OCI-LY3 (cell line): ENCODE measurements at regions not wholly inside any gene's neighbourhood (a gene's known extent, or its start where the extent isn't known, plus 50 kb on each side); places are given as distances from the start of the nearest gene placed in this dataset.

Experiments used
- H2AFZ ChIP-seq: fragments of 200-600, 300-600 bp; shearing (Covaris generic); 2 replicates; pipeline ENCODE4 v1.6.0; 2014; ENCODE audit warnings: antibody characterized with exemption, low read depth, low read length
- H3K27ac ChIP-seq: fragments of 200-600, 300-600 bp; sonication (generic); 2 replicates; pipeline ENCODE4 v1.5.1; 2014; ENCODE audit warnings: mild to moderate bottlenecking, low read length, moderate library complexity, mixed read lengths
- H3K27me3 ChIP-seq: fragments of 200-600, 300-600 bp; sonication (generic); 2 replicates; pipeline ENCODE4 v1.6.1; 2014; ENCODE audit warnings: low read depth, low read length, mixed read lengths
- H3K36me3 ChIP-seq: fragments of 200-600, 300-600 bp; sonication (generic); replicated peaks from 2 replicates; pipeline ENCODE3; 2014; ENCODE audit warnings: low read depth, low read length, mixed read lengths
- H3K4me1 ChIP-seq: fragments of 300-600, 200-600 bp; sonication (generic); 2 replicates; pipeline ENCODE4 v1.6.1; 2014; ENCODE audit warnings: low read length, mixed read lengths
- H3K4me2 ChIP-seq: fragments of 200-600, 300-600 bp; sonication (generic); 2 replicates; pipeline ENCODE4 v1.6.1; 2014; ENCODE audit warnings: low read length, mixed read lengths
- H3K4me3 ChIP-seq: fragments of 300-600, 200-600 bp; sonication (generic); 2 replicates; pipeline ENCODE4 v1.5.1; 2014; ENCODE audit warnings: antibody characterized with exemption, mild to moderate bottlenecking, low read length, moderate library complexity
- H3K79me2 ChIP-seq: fragments of 300-600, 200-600 bp; shearing (Covaris generic); 2 replicates; pipeline ENCODE4 v1.6.1; 2014; ENCODE audit warnings: mild to moderate bottlenecking, low read length, mixed read lengths
- H3K9ac ChIP-seq: fragments of 300-600, 200-600 bp; shearing (Covaris generic); 2 replicates; pipeline ENCODE4 v1.6.0; 2014; ENCODE audit warnings: mild to moderate bottlenecking, low read length, moderate library complexity
- H3K9me3 ChIP-seq: fragments of 200-600, 300-600 bp; shearing (Covaris generic); 2 replicates; pipeline ENCODE4 v1.6.1; 2014; ENCODE audit warnings: low read length, mixed read lengths; ENCODE audit not compliant: insufficient read depth
- H4K20me1 ChIP-seq: fragments of 200-600, 300-600 bp; sonication (generic); 2 replicates; pipeline ENCODE4 v1.6.1; 2016; ENCODE audit warnings: low read length, mixed read lengths; ENCODE audit not compliant: insufficient read depth
- CTCF ChIP-seq: fragments of 200-600, 300-600 bp; sonication (generic); IDR thresholded peaks from 2 replicates; pipeline ENCODE4 v1.5.1; 2014; ENCODE audit warnings: antibody characterized with exemption, low read length, low read depth
- EZH2phosphoT487 ChIP-seq: fragments of 200-600 bp; shearing (Covaris generic); IDR thresholded peaks from 2 replicates; pipeline ENCODE4 v1.6.1; 2018; ENCODE audit warnings: antibody characterized with exemption, mixed run types, low read depth

- TF ChIP-seq CTCF, result no peak
- no peak for TF ChIP-seq EZH2phosphoT487
- Histone ChIP-seq H3K4me2 (no peak overlapping the region), H4K20me1 (no peaks in the 10 kb centered on the region), H3K9ac (no peak overlapping the region), H3K4me1 (peaks cover 2% of the 10 kb centered on the region; the same call in 1 of the 2 replicates), H3K36me3 (no peaks in the 10 kb centered on the region), H2AFZ (no peak overlapping the region), H3K9me3 (no peaks in the 10 kb centered on the region), H3K4me3 (no peak overlapping the region), H3K27me3 (peaks cover 27% of the 10 kb centered on the region), H3K27ac (no peak overlapping the region), H3K79me2 (no peaks in the 10 kb centered on the region)
Observed at GRCh38 chr17:36715951-36716350, 114.6 kb downstream of the MRM1 start.

DNA sequence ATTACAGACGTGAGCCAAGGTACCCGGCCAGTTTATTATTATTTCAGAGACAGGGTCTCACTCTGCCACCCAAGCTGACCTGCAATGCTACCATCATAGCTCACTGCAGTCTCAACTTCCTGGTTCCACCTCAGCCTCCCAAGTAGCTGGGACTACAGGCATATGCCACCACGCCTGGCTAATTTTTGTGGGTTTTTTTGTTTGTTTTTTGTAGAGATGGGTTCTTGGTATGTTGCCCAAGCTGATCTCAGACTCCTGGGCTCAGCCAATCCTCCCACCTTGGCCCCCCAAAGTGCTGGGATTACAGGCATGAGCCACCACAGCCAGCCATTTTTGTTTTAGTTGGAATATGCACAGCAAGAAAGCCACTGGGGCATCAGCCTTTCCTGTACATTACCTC lies 115.7 kb downstream of the MRM1 start:
- Histone ChIP-seq H2AFZ (no peak overlapping the region), H3K36me3 (no peaks in the 10 kb centered on the region), H3K4me1 (peaks cover 6% of the 10 kb centered on the region; the same call in 1 of the 2 replicates), H3K9ac (no peak overlapping the region), H4K20me1 (no peaks in the 10 kb centered on the region), H3K27ac (no peak overlapping the region), H3K4me3 (no peak overlapping the region), H3K4me2 (no peak overlapping the region), H3K79me2 (no peaks in the 10 kb centered on the region), H3K27me3 (peaks cover 21% of the 10 kb centered on the region), H3K9me3 (no peaks in the 10 kb centered on the region)
- TF ChIP-seq CTCF (no peak), EZH2phosphoT487 (no peak)

GRCh38 chr17:36720131-36720530 lies 118.7 kb downstream of the MRM1 start:
- Histone ChIP-seq H3K4me3 (no peak overlapping the region), H3K4me1 (peaks cover 6% of the 10 kb centered on the region; the same call in 1 of the 2 replicates), H3K4me2 (no peak overlapping the region), H3K27me3 (peaks cover 12% of the 10 kb centered on the region; the same call in 1 of the 2 replicates), H3K36me3 (no peaks in the 10 kb centered on the region), H3K27ac (no peak overlapping the region), H3K9ac (no peak overlapping the region), H3K9me3 (no peaks in the 10 kb centered on the region), H3K79me2 (no peaks in the 10 kb centered on the region), H2AFZ (no peak overlapping the region), H4K20me1 (no peaks in the 10 kb centered on the region)
- TF ChIP-seq EZH2phosphoT487 (no peak), CTCF (no peak)

GRCh38 chr17:36721560-36722120 lies 120.3 kb downstream of the MRM1 start:
- peak overlapping the region; percentile 67 for H3K4me2 ChIP-seq
- no peaks in the 10 kb centered on the region for H3K36me3 ChIP-seq
- H3K27me3 ChIP-seq, result peaks cover 18% of the 10 kb centered on the region
- peak overlapping the region; percentile 78 for H3K4me3 ChIP-seq
- no peaks in the 10 kb centered on the region for H4K20me1 ChIP-seq
- no peaks in the 10 kb centered on the region for H3K9me3 ChIP-seq
- H3K27ac ChIP-seq, result no peak overlapping the region
- no peaks in the 10 kb centered on the region for H3K79me2 ChIP-seq
- peaks cover 6% of the 10 kb centered on the region; the same call in 1 of the 2 replicates for H3K4me1 ChIP-seq
- TF ChIP-seq EZH2phosphoT487 (no peak), CTCF (no peak)
- peak overlapping the region; percentile 63 for H3K9ac ChIP-seq
- H2AFZ ChIP-seq, result peak overlapping the region; percentile 56
